ENCODE measurements at regions not wholly inside any gene's neighbourhood (a gene's known extent, or its start where the extent isn't known, plus 50 kb on each side); places are given as distances from the start of the nearest gene placed in this dataset.
"Not testable (repeated sequence)": the region's sequence is repeated elsewhere in the genome, so short reads cannot be mapped to it uniquely, and the experiment has no call there.

DNA sequence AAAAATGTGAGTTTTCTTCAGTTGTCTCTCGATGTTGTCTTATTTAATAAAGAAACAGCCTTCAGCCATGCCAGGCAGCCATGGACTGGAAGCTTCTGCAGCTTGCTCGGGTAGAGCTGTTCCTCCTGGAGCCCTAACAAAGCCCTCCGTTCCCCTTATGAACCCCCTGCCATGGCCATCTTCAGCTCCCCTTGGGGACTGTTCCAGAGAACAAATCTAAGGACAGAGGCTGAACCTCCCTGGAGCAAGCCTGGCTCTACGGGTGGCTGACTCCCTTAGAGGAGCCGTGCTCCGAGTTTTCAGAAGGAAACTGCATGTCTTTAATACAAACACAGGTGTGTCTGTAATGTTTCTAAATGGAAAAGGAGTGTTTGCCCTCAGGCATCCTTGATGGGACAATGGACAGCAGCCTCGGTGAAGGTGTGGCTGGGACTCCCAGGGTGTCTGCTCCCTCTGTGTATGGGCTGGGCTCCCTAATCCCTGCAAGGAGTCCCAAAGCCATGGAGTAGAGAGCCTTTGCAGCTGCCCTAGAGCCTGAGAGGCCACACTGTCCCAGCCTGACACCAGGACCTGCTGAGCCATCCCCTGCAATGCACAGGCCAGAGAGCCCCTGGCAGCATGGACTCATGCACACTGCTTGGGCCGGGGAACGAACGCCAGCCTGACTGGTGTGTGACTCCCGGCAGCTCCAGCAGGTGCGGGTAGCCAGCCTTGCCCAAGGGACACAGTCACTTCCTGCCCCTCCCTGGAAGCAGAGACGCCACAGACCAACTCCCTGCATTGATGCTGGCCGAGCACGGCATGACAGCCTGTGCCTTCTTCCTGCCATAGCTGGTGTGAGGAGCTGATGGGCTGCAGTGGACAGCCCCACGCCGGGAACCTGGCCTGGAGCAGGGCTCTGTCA lies 381.8 kb downstream of the TCERG1L start:
- no peak for DNase-seq (ENCODE audit: low read depth, low spot score)

DNA sequence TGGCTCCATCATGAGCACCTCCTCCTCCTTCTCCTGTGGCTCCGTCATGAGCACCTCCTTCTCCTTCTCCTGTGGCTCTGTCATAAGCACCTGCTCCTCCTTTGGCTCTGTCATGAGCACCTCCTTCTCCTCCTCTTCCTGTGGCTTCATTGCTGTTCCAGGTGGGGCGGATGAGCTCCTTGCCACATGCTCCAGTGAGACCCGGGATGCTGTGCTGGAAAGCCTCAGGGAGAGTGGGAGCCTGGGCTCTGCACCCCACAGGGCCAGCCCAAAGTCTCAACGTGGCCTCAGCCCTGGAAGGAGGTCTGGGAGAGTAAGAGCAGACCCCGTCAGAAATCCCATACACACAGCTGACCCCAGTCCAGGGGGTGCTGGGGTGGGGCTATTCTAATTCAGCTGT lies 380.7 kb downstream of the TCERG1L start:
- no peak for DNase-seq (ENCODE audit: low read depth, low spot score)

DNA sequence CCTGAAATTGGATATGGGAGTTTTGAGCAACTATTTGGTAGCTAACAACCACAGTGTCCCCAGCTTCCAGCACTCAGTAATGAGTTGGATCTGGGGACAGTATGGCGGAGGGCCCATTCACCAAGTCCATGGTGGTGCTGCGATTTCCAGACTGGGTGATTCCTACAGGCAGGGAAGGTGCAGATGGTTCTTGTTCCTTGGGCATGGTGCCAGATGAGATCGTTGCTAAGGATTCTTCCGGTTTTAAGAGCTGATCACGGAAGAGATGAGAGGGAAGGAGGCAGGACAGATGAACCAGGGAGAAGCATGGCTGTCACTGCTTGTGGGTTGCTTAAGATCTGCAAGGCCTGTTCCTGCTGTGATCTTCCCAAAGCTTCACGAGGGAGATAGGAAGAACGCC lies 380.3 kb downstream of the TCERG1L start:
- DNase-seq (ENCODE audit: low read depth, low spot score): no peak

DNA sequence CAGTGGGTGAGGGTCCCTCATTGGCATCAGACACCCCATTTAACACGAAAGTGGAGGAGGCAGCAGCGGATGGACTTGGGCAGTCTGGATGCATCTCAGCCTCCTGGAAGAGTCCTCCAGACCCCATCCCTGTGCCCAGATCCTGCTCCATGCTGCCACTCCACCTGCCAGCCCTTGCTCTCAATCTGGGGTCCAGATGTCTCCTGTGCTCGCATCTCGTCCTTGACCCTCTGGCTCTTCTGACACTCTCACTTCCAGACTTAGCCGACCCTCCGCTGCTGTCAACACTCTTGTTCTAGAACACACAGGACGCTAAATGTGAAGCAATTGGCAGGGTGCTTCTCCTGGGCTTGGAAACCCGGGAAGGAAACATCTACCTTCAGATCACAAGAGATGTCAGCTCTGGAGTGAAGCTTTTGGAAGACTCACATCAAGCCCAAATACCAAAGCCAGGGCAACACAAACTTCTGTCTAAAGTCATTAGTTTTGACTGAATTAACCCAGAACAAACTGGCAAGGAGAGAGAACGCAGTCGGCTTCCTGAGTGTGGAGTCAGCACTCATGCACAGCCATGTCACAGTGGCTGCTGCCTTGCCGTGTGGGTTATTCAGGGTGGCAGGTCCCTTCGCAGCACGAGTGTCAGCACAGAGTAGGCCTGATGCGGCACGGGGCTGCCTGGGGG lies 379.1 kb downstream of the TCERG1L start:
- no peak for DNase-seq (ENCODE audit: low read depth, low spot score)

DNA sequence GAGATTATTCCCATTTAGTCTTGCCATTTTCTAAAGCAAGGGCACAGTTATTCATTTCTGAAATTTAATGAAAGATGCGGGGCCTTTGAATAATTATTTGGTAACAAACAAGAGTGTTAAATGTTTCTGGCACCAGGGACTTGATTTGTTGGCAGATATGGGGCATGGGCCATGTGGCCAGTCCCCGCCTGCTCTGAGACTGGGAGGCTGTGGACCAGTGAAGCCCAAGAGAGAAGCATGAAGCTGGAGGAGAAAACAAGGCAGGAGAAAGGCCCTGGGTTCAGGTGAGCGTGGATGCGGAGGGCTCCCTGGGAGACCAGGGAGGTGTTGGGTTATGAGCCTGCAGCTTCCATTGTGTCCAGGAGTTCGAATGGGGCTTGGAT lies 378.5 kb downstream of the TCERG1L start:
- no peak for DNase-seq (ENCODE audit: low read depth, low spot score)

DNA sequence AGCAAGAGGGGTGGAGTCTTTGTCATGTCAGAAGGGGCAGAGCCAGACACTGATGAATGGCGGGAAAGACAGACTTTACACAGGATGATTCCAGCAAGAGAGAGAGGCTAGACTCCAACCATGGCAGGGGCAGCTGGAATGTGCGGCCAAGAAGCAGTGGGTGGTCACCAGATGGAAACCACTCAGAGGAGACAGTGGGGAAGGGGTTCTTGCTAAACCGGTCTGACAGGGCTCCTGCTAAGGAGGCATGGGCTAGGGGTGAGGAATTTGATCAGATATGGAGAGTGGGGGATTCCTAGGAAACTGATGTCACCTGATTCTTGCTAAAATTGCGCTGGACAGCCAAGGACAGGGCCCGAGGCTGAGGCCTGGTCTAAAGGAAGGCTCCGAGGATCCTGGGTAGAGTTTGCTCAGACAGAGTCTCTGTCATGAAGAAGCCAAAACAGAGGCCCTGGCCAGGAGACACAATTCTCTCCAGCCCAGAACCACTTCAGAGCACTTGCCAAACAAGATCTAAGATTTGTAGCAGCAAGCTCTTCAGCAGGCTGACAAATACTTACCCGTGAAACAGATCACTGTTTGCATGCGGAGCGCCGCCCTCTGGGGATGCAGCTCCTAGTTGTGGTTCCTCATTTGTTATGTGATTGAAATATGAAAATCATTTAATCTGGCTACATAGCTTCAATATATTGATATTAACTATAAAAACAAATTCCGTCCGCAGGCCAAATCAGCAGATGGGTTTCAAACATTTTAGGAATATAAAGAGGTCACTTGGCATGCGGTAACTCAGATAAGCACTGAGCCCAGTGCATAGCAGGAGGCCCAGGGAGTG lies 377.0 kb downstream of the TCERG1L start:
- DNase-seq (ENCODE audit: low read depth, low spot score): no peak

DNA sequence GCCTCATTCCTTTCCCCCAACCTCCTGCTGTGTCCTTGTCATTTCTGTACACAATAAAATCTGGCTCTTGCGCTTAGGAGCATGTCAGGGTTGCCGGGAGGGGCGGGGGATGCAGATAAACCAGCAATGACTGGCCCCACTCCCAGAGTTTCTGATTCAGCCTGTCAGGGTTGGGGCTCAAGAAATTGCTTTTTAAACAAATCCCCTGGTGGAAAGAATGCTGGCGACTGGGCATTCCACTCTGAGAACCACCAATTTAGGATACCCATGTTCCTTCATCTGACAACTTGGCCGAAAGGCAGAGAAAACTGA lies 376.4 kb downstream of the TCERG1L start:
- DNase-seq (ENCODE audit: low read depth, low spot score): peak; percentile 20

DNA sequence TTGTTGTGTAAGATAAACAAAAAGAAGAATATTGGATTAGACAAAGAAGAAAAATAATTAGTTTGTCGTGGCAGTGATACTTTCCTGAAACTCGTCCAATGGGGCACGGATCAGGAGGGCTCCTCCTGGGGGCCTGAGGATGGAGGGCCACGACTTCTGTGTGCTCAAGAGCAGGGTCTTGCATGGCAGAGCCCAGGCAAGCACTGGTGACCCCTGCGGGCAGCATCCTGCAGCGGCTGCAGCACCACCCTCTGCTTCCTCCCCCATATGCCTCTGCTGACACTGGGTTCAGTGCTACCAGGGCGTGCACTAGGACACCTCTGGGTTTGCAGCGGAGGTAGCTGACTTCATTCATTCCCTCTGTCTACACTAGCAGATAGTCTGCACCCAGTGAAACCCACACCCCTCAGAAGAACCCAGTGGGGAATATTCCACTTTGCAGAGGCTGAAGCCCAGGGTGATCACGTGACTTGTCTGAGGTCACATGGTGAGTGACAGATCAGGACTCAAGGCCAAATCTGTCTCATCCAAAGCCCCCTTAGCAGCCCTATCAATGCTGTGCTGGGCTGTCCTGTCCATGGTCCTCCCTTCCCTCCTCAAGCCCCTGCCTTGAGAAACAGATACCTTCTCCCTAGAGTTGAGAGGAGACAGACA lies 375.5 kb downstream of the TCERG1L start:
- DNase-seq (ENCODE audit: low read depth, low spot score): no peak

DNA sequence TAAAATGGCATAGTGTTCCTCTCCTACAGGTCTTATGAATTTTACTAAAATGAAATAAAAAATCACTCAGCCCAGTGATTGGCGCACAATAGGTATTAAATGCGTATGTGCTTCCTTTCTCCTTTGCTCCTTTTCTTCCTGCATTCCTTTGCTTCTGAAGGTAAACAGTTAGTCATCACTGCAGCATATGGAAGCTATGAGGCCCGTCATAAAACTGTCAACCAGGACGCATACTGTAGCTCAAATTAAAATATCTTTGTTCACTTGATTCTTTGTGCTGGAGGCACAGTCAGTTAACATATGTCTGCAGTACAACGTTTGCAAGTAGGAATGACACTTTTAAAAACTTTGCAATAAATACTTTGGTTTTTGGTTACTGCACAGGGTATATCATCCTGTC lies 374.7 kb downstream of the TCERG1L start:
- no peak for DNase-seq (ENCODE audit: low read depth, low spot score)

DNA sequence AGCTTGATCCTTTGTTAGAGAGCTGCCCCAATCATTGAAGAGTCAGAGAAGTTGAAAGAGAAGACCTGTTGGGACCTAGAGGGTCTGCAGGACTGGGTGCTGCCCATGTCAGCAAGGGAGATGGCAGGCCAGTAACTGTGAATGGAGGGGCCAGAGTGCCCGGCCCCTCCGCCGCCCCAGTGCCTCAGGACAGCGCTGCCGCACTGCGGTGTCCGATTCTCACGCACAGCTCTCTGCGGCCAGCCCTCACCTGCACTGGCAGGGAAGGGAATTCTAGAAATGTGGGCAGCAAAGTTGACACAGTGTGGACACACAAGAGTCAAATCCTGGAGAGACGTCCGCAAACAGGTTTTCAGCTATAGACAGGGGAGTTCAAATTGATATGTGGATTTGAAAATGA lies 373.5 kb downstream of the TCERG1L start:
- DNase-seq (ENCODE audit: low read depth, low spot score): no peak

DNA sequence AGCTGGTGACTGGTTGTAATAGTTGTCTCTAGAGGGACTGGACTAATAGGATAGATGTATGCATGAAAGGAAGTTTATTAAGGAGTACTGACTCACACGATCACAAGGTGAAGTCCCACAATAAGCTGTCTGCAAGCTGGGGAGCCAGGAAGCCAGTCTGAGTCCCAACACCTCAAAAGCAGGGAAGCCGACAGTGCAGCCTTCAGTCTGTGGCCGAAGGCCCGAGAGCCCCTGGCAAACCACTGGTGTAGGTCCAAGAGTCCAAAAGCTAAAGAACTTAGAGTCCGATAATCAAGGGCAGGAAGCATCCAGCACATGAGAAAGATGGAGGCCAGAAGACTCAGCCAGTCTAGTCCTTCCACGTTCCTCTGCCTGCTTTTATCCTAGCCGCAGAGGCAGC lies 372.6 kb downstream of the TCERG1L start:
- not testable (repeated sequence) for DNase-seq (ENCODE audit: low read depth, low spot score)

DNA sequence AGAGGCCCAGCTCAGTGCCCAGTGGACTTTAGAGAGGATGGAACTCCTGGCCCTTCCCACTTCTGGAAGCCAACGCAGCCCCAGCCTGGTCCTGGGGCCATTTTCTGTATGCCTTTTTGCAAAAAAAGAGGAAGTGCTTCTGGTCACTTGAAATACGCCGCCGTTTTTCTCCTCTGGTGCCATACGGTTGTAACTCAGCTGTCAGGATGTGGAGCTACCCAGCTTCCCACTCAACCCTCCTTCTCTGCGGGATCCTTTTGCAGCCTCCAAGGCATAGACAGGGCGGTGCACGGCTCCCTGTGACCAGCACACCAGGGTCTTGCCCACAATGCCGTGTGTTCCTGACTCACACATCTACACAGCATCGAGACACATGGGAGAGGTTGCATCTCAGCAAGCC lies 369.6 kb downstream of the TCERG1L start:
- no peak for DNase-seq (ENCODE audit: low read depth, low spot score)

DNA sequence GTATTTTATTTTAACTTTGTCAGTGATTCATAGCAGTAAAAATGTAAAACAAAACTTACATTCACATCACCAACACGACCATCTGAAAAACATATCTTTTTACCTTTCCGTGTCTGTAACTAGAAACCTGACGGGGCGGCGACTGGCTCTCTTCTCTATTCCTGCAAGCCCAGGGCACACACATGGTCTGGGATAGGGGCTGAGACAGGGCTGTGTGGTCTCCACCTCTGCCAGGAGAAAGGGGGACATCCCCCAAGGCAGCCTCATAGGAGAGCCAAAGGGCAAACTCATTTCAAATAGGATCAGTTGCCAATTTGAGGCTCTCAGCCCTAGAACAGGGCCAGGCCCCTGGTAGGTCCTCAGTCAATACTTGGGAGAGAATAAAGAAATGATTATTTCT lies 359.4 kb downstream of the TCERG1L start:
- DNase-seq (ENCODE audit: low read depth, low spot score): no peak

DNA sequence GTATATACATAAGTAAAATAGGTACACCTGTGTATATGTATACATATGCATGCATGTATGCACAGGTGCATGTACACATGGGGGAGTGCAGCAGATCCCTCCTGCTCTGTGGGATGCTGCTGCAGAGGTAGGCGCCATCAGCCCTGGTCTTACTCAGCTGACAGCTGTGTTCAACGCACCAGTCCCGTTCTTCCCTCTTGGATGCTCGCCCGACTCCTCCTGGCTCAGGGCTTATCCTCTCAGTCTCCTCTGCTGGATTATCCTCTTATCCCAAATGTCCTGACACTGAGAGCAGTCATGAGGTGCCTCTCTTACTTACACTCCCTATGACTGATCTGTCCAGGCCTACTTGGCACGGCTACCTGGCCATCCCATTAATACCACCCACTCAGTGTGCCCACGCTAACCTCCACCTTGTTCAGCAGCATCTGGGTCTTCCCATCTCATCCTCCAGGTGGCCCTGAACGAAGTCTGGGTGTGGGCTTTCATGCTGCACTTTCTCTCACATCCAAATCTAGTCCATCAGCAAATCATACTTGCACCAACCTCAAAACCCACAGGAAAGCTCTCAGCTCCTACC lies 357.1 kb downstream of the TCERG1L start:
- DNase-seq (ENCODE audit: low read depth, low spot score): no peak

DNA sequence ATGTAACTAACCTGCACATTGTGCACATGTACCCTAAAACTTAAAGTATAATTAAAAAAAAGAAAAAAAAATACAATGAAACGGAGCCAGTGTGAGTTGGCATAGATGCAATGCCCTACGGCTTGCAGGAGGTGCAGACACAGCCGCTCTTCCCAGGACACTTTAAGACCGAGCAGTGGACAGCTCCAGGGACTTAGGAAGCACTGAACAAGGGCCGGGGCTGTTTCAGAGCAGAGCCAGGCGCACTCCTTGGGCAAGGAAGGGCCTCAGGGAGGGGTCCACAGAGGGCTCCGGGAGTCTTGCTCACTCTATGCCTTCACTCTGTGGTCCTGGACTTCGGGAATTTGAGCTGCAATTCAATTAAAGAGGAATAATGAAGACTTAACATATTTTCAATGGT lies 355.3 kb downstream of the TCERG1L start:
- no peak for DNase-seq (ENCODE audit: low read depth, low spot score)

DNA sequence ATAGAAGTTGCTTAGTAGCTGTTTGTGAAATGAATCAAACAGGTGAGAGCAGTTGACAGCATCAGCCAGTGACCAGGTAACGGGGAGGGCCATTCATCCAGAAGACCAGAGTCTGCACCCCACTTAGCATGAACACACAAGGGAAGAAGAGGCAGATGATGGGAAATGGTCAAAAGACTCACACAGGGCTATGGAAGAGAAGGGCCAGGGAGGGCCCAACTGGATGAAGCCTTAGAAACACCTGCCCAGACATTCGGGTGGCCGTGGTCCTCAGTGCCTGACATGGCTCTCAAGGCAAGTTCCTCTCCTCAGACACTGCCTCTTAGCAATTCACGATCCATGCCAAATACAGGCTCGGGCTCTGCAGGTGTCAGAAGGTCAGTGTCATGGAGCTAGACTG lies 354.1 kb downstream of the TCERG1L start:
- no peak for DNase-seq (ENCODE audit: low read depth, low spot score)

DNA sequence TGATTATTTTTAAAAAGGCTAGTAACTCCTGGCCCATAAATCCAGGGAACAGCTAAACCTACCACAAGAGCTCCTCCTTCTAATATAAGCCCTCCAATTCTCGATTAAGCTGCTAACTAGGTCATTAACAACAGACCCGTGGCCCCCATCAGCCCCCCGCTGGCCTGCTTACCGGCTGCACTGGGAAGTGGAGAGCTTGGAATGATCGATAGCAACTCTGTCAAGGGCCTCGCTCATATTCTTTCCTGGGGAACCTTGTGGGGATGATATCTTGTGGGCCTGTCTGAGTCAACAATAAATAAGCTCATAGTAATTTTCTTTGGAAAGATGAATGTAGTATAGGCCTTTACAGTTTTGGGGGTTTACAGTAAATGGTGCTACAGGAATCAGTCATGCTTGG lies 353.5 kb downstream of the TCERG1L start:
- DNase-seq (ENCODE audit: low read depth, low spot score): no peak

DNA sequence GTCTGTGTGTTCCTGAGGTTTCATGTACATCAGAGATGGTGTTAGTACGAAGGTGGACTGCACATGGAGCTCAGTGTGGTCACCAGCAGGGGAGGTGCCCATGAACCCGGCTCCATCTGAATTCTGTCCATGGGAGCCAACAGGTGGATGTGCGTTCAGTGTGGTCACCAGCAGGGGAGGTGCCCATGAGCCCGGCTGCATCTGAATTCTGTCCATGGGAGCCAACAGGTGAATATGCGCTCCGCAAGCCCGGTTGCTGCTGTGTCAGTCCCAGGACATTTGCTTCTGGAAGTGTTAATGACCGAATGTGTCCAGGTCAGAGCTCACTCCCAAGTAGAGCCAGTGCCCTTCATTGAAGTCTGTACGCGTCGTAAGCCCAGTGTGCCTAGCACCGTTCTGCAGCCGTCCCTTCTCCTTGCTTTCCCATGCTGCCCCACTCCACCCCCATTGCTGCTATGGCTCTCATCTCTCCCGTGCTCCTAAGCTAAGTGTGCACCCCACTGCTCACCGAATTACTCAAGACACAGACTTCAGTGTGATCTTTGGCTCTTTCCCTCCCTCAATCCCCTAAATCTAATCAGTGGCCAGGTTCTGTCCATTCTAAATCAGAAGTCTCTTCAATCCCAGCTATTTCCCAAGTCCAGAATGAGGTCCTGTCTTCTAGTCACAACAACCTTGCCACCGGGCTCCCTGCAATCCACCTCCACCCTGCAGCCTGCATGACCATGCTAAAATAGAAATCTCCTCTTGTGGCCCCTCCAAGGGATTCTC lies 352.4 kb downstream of the TCERG1L start:
- no peak for DNase-seq (ENCODE audit: low read depth, low spot score)

DNA sequence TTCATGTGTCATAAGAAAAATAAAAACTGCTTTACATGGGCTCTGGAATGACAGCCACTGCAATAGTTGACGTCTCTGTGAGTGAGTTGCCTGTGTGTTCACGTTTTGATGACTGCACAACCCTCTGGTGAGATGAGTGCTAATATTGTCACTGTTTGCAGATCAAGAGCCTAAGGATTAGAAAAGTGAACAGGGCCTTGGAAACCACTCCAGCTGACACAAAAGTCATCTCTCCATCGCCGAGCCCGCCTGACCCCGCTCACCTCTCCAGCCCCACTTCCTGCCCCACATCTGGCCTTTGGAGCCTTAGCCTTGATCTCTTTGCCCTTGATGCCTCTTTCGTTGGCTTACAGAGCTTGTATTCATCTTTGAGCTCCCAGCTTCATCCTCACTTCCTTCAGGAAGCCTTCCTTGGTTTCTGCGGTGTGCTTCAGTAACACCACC lies 351.7 kb downstream of the TCERG1L start:
- no peak for DNase-seq (ENCODE audit: low read depth, low spot score)

DNA sequence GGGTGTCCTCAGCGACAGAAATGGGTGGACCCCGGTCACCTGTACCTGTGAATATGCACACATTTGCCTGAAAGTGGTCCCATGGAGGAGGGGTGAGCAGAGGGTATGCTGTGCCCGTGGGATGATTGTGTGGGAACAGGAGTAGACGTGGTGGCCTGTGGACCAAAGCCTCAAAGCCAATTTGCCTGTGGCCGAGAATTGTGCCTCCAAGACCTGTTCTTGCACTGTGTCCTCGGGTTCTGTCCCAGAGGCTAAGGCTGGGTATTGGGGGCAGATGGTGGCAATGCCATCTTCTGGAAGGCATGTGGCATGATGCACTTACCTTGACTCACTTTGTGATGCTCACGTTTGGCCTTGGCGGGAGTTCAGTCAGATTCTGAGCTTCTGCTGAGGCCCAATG lies 351.0 kb downstream of the TCERG1L start:
- DNase-seq (ENCODE audit: low read depth, low spot score): no peak
